ENCODE measurements at regions not wholly inside any gene's neighbourhood (a gene's known extent, or its start where the extent isn't known, plus 50 kb on each side); places are given as distances from the start of the nearest gene placed in this dataset.
A peak's percentile ranks its signal among the peaks of the same experiment; 100 is the strongest.

GRCh38 chr2:18643326-18644114 lies 54.2 kb upstream of the NT5C1B start:
- TF ChIP-seq, protein P1, sequence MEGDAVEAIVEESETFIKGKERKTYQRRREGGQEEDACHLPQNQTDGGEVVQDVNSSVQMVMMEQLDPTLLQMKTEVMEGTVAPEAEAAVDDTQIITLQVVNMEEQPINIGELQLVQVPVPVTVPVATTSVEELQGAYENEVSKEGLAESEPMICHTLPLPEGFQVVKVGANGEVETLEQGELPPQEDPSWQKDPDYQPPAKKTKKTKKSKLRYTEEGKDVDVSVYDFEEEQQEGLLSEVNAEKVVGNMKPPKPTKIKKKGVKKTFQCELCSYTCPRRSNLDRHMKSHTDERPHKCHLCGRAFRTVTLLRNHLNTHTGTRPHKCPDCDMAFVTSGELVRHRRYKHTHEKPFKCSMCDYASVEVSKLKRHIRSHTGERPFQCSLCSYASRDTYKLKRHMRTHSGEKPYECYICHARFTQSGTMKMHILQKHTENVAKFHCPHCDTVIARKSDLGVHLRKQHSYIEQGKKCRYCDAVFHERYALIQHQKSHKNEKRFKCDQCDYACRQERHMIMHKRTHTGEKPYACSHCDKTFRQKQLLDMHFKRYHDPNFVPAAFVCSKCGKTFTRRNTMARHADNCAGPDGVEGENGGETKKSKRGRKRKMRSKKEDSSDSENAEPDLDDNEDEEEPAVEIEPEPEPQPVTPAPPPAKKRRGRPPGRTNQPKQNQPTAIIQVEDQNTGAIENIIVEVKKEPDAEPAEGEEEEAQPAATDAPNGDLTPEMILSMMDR (IDR thresholded peaks at IDR 0.05): no peak
- no peak for TF ChIP-seq POLR2A (IDR thresholded peaks at IDR 0.05)
- 81% methylated on average over 5 of the region's 5 CpGs for WGBS (ENCODE audit: insufficient coverage, low coverage, low lambda C conversion rate, missing lambda C conversion rate)
- H3K4me1 ChIP-seq: peaks cover 0 to 11% (median 0%) of the 10 kb centered on the region in 4 donors
- H3K9me3 ChIP-seq: no peaks in the 10 kb centered on the region
- H3K27me3 ChIP-seq: no peaks in the 10 kb centered on the region
- no peak overlapping the region for H3K4me3 ChIP-seq
- H3K27ac ChIP-seq: no peak overlapping the region
- DNase-seq (no peak), ATAC-seq (peak; percentile 52 to 67 (median 54))
- intact Hi-C loops (cut with DNase I): no loop called here
- H3K36me3 ChIP-seq: no peaks in the 10 kb centered on the region

- ATAC-seq (no peak), DNase-seq (no peak)
- no peaks in the 10 kb centered on the region for H3K9me3 ChIP-seq
- H3K27me3 ChIP-seq: no peaks in the 10 kb centered on the region
- intact Hi-C loops (cut with DNase I): no loop called here
- H3K4me3 ChIP-seq: no peak overlapping the region
- no peak for TF ChIP-seq POLR2A (IDR thresholded peaks at IDR 0.05)
- TF ChIP-seq, protein P1 (IDR thresholded peaks at IDR 0.05): no peak
- no peak overlapping the region for H3K27ac ChIP-seq
- H3K4me1 ChIP-seq: peaks cover 0 to 11% (median 0%) of the 10 kb centered on the region in 4 donors
- H3K36me3 ChIP-seq: no peaks in the 10 kb centered on the region
Measured at GRCh38 chr2:18641823-18642222, 52.5 kb upstream of the NT5C1B start.

GRCh38 chr2:18639756-18640453 lies 50.5 kb upstream of the NT5C1B start:
- Histone ChIP-seq H3K36me3 (no peaks in the 10 kb centered on the region), H3K27ac (no peak overlapping the region), H3K9me3 (no peaks in the 10 kb centered on the region), H3K4me3 (no peak overlapping the region), H3K27me3 (no peaks in the 10 kb centered on the region), H3K4me1 (peaks cover 0 to 11% (median 0%) of the 10 kb centered on the region in 4 donors)
- DNase-seq (no peak), ATAC-seq (no peak)
- intact Hi-C loops (cut with DNase I): no loop called here
- 25% methylated on average over 1 of the region's 8 CpGs for WGBS (ENCODE audit: insufficient coverage, low coverage, low lambda C conversion rate, missing lambda C conversion rate)
- TF ChIP-seq POLR2A (IDR thresholded peaks at IDR 0.05): no peak
- TF ChIP-seq, protein P1 (IDR thresholded peaks at IDR 0.05): no peak
